SK-N-SH (cell line): ENCODE measurements at regions not wholly inside any gene's neighbourhood (a gene's known extent, or its start where the extent isn't known, plus 50 kb on each side); places are given as distances from the start of the nearest gene placed in this dataset.

Experiments used
- CTCF ChIA-PET: fragments of 300-600, 350-600 bp; formaldehyde crosslinking; extraction: SDS; loops from one replicate; lab custom pipeline; 2021; lab: Yijun Ruan, JAX
- POLR2A ChIA-PET: fragments of 350-600 bp; sonication (Branson Sonifier 250); formaldehyde crosslinking; extraction: SDS; loops from one replicate; lab custom pipeline; 2020; ENCODE audit warnings: antibody characterized with exemption, inconsistent platforms; lab: Yijun Ruan, JAX
- DNase-seq: peaks from one replicate; pipeline ENCODE4 v3.0.0; 2012
- H2AFZ ChIP-seq: fragments of 200-600 bp; sonication (generic); 2 replicates; pipeline ENCODE4 v1.8.1; 2016; ENCODE audit warnings: antibody characterized with exemption, mild to moderate bottlenecking, low read depth
- H3F3A ChIP-seq: fragments of 200-600 bp; sonication (generic); replicated peaks from 2 replicates; pipeline ENCODE3; 2016; ENCODE audit warnings: antibody characterized with exemption, mild to moderate bottlenecking; ENCODE audit not compliant: insufficient read depth
- H3K27ac ChIP-seq, 2 experiments: fragments of 200-500 bp in 1 of 2; fragments of 200-600 bp in 1 of 2; sonication (Bioruptor generic) in 1 of 2; sonication (generic), shearing (Covaris generic) in 1 of 2; 2 replicates each; pipeline versions ENCODE4 v1.5.1 to v1.6.1; 2014 to 2016; ENCODE audit warnings: low read depth in 2 of 2, inconsistent platforms in 1 of 2, low read length in 1 of 2, mild to moderate bottlenecking in 1 of 2, mixed read lengths in 1 of 2
- H3K27me3 ChIP-seq: fragments of 200-600 bp; sonication (generic), shearing (Covaris generic); 2 replicates; pipeline ENCODE4 v1.6.1; 2016; ENCODE audit warnings: mixed run types; ENCODE audit not compliant: insufficient read depth
- H3K36me3 ChIP-seq, 2 experiments: fragments of 200-500 bp in 1 of 2; fragments of 200-600 bp in 1 of 2; sonication (Bioruptor generic) in 1 of 2; sonication (generic) in 1 of 2; replicated peaks in 1 of 2; 2 replicates each; pipeline versions ENCODE3 to v1.5.1; 2014 to 2016; ENCODE audit warnings: low read length in 1 of 2, mild to moderate bottlenecking in 1 of 2; ENCODE audit not compliant: insufficient read depth in 2 of 2, control insufficient read depth in 1 of 2
- H3K4me1 ChIP-seq, 2 experiments: fragments of 200-500 bp in 1 of 2; fragments of 200-600 bp in 1 of 2; sonication (Bioruptor generic) in 1 of 2; sonication (generic), shearing (Covaris generic) in 1 of 2; 2 replicates each; pipeline versions ENCODE4 v1.5.1 to v1.6.1; 2014 to 2016; ENCODE audit warnings: low read depth in 1 of 2, low read length in 1 of 2, mixed run types in 1 of 2; ENCODE audit not compliant: insufficient read depth in 2 of 2, control insufficient read depth in 1 of 2
- H3K4me2 ChIP-seq: fragments of 200-600 bp; sonication (generic), shearing (Covaris generic); 2 replicates; pipeline ENCODE4 v1.6.1; 2017; ENCODE audit warnings: mixed run types
- H3K4me3 ChIP-seq, 2 experiments: fragments of 200-500 bp in 1 of 2; fragments of 200-600 bp in 1 of 2; sonication (Bioruptor generic) in 1 of 2; sonication (generic), shearing (Covaris generic) in 1 of 2; 2 replicates each; pipeline versions ENCODE4 v1.5.1 to v1.8.1; 2014 to 2016; ENCODE audit warnings: low read depth in 2 of 2, inconsistent platforms in 1 of 2, low read length in 1 of 2, mild to moderate bottlenecking in 1 of 2, mixed read lengths in 1 of 2, moderate library complexity in 1 of 2
- H3K79me2 ChIP-seq: fragments of 200-600 bp; sonication (generic); 2 replicates; pipeline ENCODE4 v1.8.1; 2017; ENCODE audit warnings: mild to moderate bottlenecking; ENCODE audit not compliant: insufficient read depth
- H3K9ac ChIP-seq: fragments of 200-600 bp; sonication (generic); 2 replicates; pipeline ENCODE4 v1.6.1; 2017; ENCODE audit warnings: mixed run types
- H3K9me2 ChIP-seq: fragments of 200-600 bp; sonication (generic); 2 replicates; pipeline ENCODE4 v1.6.1; 2017; ENCODE audit warnings: mixed run types
- H3K9me3 ChIP-seq: fragments of 200-600 bp; sonication (generic); 2 replicates; pipeline ENCODE4 v1.6.1; 2017; ENCODE audit warnings: mixed run types, mild to moderate bottlenecking, moderate library complexity
- H4K20me1 ChIP-seq: fragments of 200-600 bp; sonication (generic); 2 replicates; pipeline ENCODE4 v1.6.1; 2017; ENCODE audit warnings: mild to moderate bottlenecking, mixed run types; ENCODE audit not compliant: insufficient read depth
- ELF1 ChIP-seq: IDR thresholded peaks from 2 replicates; pipeline ENCODE4 v1.4.0; 2012
- EP300 ChIP-seq, 2 experiments: IDR thresholded peaks; 2 replicates each; pipeline versions ENCODE4 v1.4.0 to v1.6.1; 2012; ENCODE audit warnings: borderline replicate concordance in 1 of 2, low read depth in 1 of 2, low read length in 1 of 2
- EZH2phosphoT487 ChIP-seq: fragments of 200-600 bp; sonication (generic); IDR thresholded peaks from 2 replicates; pipeline ENCODE4 v1.6.1; 2017; ENCODE audit warnings: low read depth, mixed run types, mild to moderate bottlenecking, antibody characterized with exemption, moderate library complexity, borderline replicate concordance
- FOSL2 ChIP-seq: IDR thresholded peaks from 2 replicates; pipeline ENCODE4 v1.4.0; 2012; ENCODE audit warnings: low read depth, mild to moderate bottlenecking, moderate library complexity, borderline replicate concordance
- GABPA ChIP-seq: IDR thresholded peaks from 2 replicates; pipeline ENCODE4 v1.4.0; 2012; ENCODE audit warnings: low read depth, mild to moderate bottlenecking
- GATA2 ChIP-seq: sonication (generic); formaldehyde crosslinking; IDR thresholded peaks from 2 replicates; pipeline ENCODE4 v1.5.0; 2020; ENCODE audit warnings: mild to moderate bottlenecking, missing genetic modification reagents
- MEF2A ChIP-seq: IDR thresholded peaks from 2 replicates; pipeline ENCODE4 v1.4.0; 2012; ENCODE audit warnings: low read depth, borderline replicate concordance
- MXI1 ChIP-seq: IDR thresholded peaks from 2 replicates; pipeline ENCODE4 v1.6.1; 2012; ENCODE audit warnings: mild to moderate bottlenecking, low read depth, low read length, improper control_type of control experiment
- NFIC ChIP-seq: IDR thresholded peaks from 2 replicates; pipeline ENCODE4 v1.4.0; 2012; ENCODE audit warnings: borderline replicate concordance
- PBX3 ChIP-seq: IDR thresholded peaks from 2 replicates; pipeline ENCODE4; 2012
- POLR2AphosphoS5 ChIP-seq: IDR thresholded peaks from 2 replicates; pipeline ENCODE4 v1.6.1; 2012; ENCODE audit warnings: low read depth, low read length
- RAD21 ChIP-seq: IDR thresholded peaks from 2 replicates; pipeline ENCODE4 v1.6.1; 2012; ENCODE audit warnings: mild to moderate bottlenecking, low read length
- RCOR1 ChIP-seq: fragments of 150-350 bp; IDR thresholded peaks from 2 replicates; pipeline ENCODE4 v1.6.1; 2017; ENCODE audit warnings: antibody characterized with exemption, low read length
- RFX5 ChIP-seq: IDR thresholded peaks from 2 replicates; pipeline ENCODE4 v1.6.1; 2012; ENCODE audit warnings: mild to moderate bottlenecking, improper control_type of control experiment, low read length
- SMC3 ChIP-seq: IDR thresholded peaks from 2 replicates; pipeline ENCODE4 v1.6.1; 2012; ENCODE audit warnings: low read depth, low read length, improper control_type of control experiment
- YY1 ChIP-seq: IDR thresholded peaks from 2 replicates; pipeline ENCODE4 v1.4.0; 2012; ENCODE audit warnings: low read depth, mild to moderate bottlenecking
- WGBS: methylation state at CpG from one replicate; pipeline ENCODE4 v1.1.6; 2017; ENCODE audit warnings: low lambda C conversion rate; 5-methylcytosine and 5-hydroxymethylcytosine counted together
- TF ChIP-seq, protein P1 (sequence below): IDR thresholded peaks from 2 replicates; pipeline ENCODE4 v1.4.0; 2012; ENCODE audit warnings: low read depth
- TF ChIP-seq, protein P2 (sequence below): fragments of 200-600 bp; sonication (generic); IDR thresholded peaks from 2 replicates; pipeline ENCODE4 v1.6.1; 2017; ENCODE audit warnings: antibody characterized with exemption, mild to moderate bottlenecking, moderate library complexity
- TF ChIP-seq, protein P3 (sequence below): fragments of 150-350 bp; IDR thresholded peaks from 2 replicates; pipeline ENCODE4 v1.6.1; 2016; ENCODE audit warnings: mild to moderate bottlenecking, low read depth, low read length

DNA sequence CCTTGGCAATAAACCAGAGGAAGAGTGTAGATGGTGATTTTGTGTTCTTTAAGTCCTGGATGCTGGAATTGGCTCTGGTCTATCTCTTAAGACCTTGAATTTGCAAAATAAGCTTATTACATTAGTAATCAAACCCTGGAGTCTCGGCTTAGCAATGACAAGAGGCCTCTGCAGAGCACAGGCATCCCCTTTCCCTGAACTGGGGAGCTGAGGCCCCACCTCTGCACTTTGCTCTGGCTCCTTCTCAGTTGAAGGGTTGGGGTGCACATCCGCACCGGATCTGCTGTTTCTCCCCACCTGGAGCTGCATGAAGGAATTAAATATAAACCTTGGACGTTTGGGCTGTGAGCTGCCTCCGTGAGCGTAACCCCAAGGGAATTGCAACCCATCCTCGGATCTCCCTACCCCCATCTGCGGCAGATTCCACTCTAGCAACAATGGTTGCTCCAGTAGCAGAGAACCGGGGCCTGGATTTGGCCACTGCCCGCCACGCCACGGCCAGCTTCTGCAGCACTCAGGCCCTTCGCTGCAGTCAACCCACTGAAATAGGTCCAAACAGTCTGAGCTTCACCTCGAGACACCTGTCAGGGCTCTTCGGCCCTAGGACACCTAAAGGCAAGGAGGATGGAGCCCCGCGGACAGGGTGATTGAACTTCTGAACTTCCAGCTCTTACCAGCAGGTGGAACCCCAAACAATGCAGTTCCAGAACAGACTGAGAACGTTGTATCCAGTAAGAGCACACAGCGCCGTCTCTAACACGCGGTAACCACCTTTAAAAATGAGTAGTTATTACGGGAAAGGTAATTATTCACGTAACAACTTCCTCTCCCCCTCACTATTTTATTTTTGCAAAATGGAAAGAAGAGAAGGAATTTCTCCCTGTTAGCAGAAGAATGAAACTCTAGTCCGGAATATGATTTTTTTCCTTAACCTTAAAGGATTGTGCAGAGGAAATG, 54.8 kb upstream of the CAPRIN1 start:
- Histone ChIP-seq H3K27me3 (peaks cover 14% of the 10 kb centered on the region; the same call in 1 of the 2 replicates), H3K4me1 (peaks cover 6 to 30% of the 10 kb centered on the region in 2 experiments; a peak in 2 of 4 replicates), H4K20me1 (no peaks in the 10 kb centered on the region), H3K36me3 (no peaks in the 10 kb centered on the region), H3K27ac (no peak overlapping the region), H3K9ac (no peak overlapping the region), H2AFZ (no peak overlapping the region), H3F3A (no peaks in the 10 kb centered on the region), H3K79me2 (no peaks in the 10 kb centered on the region), H3K9me3 (no peaks in the 10 kb centered on the region), H3K4me3 (no peak overlapping the region), H3K9me2 (no peaks in the 10 kb centered on the region), H3K4me2 (0 out of 2 replicates have a peak overlapping the region, but pooled peaks have one; percentile 12)
- 28% methylated on average over 21 of the region's 25 CpGs for WGBS
- CTCF ChIA-PET, result interaction anchor here (0.6 to 3.3 kb wide), 60 partner anchors 9 to 512 kb away, joined by 3 to 36 read pairs (median 4); partner anchors contain the start of genes CAPRIN1 and NAT10
- peak; percentile 80 for DNase-seq
- TF ChIP-seq MXI1 (peak; percentile 74), POLR2AphosphoS5 (no peak), SMC3 (peak; percentile 85), RCOR1 (no peak), FOSL2 (no peak), ELF1 (no peak), RAD21 (peak; percentile 84), NFIC (no peak)
- TF ChIP-seq, protein P1, sequence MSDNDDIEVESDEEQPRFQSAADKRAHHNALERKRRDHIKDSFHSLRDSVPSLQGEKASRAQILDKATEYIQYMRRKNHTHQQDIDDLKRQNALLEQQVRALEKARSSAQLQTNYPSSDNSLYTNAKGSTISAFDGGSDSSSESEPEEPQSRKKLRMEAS, result peak; percentile 71
- TF ChIP-seq, protein P2, sequence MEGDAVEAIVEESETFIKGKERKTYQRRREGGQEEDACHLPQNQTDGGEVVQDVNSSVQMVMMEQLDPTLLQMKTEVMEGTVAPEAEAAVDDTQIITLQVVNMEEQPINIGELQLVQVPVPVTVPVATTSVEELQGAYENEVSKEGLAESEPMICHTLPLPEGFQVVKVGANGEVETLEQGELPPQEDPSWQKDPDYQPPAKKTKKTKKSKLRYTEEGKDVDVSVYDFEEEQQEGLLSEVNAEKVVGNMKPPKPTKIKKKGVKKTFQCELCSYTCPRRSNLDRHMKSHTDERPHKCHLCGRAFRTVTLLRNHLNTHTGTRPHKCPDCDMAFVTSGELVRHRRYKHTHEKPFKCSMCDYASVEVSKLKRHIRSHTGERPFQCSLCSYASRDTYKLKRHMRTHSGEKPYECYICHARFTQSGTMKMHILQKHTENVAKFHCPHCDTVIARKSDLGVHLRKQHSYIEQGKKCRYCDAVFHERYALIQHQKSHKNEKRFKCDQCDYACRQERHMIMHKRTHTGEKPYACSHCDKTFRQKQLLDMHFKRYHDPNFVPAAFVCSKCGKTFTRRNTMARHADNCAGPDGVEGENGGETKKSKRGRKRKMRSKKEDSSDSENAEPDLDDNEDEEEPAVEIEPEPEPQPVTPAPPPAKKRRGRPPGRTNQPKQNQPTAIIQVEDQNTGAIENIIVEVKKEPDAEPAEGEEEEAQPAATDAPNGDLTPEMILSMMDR, result peak; percentile 79
- POLR2A ChIA-PET, result no interaction called here

DNA sequence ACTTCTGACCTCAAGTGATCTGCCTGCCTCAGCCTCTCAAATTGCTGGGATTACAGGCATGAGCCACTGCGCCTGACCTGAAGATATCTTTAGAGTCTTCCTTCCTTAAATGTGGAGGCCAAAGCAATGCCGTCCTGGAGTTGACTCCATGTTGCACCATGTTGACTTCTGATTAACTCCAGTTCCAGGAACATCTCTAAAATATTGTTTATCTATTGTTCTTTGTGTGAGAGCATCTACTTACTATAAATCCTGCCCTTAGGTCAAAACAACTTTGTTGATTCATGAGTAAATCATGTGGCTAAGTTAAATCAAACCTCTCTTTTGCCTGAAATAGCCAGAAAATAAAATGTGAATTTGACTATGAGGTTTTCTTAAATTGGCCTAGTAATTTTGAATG, 56.6 kb upstream of the CAPRIN1 start:
- no peak overlapping the region for H2AFZ ChIP-seq
- H3K27me3 ChIP-seq, result peaks cover 7% of the 10 kb centered on the region; the same call in 1 of the 2 replicates
- no peak overlapping the region for H3K9ac ChIP-seq
- no peaks in the 10 kb centered on the region for H3K36me3 ChIP-seq
- H3K9me3 ChIP-seq, result no peaks in the 10 kb centered on the region
- peaks cover 6 to 30% of the 10 kb centered on the region in 2 experiments; a peak in 2 of 4 replicates for H3K4me1 ChIP-seq
- ChIA-PET POLR2A (no interaction called here), CTCF (interaction anchor here (0.6 kb wide), 1 partner anchor 120 kb away, joined by 3 read pairs; no protein-coding TSS in a partner anchor)
- H3K27ac ChIP-seq, result no peak overlapping the region
- no peaks in the 10 kb centered on the region for H3K79me2 ChIP-seq
- no peak for DNase-seq
- H3K4me3 ChIP-seq, result no peak overlapping the region
- WGBS, result 73% methylated on average over 2 of the region's 2 CpGs
- no peak overlapping the region for H3K4me2 ChIP-seq
- TF ChIP-seq FOSL2 (no peak), YY1 (no peak), MEF2A (no peak), POLR2AphosphoS5 (no peak), RCOR1 (no peak), GATA2 (no peak), EP300 (IDR thresholded peaks at IDR 0.05; ENCODE audit: borderline replicate concordance in 1 of 2, low read depth in 1 of 2, low read length in 1 of 2) (no peak), NFIC (no peak), EZH2phosphoT487 (no peak), PBX3 (no peak), SMC3 (no peak), RFX5 (no peak), GABPA (no peak)
- TF ChIP-seq, protein P3, sequence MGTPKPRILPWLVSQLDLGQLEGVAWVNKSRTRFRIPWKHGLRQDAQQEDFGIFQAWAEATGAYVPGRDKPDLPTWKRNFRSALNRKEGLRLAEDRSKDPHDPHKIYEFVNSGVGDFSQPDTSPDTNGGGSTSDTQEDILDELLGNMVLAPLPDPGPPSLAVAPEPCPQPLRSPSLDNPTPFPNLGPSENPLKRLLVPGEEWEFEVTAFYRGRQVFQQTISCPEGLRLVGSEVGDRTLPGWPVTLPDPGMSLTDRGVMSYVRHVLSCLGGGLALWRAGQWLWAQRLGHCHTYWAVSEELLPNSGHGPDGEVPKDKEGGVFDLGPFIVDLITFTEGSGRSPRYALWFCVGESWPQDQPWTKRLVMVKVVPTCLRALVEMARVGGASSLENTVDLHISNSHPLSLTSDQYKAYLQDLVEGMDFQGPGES, result no peak
- TF ChIP-seq, protein P2, result no peak
- H3K9me2 ChIP-seq, result no peaks in the 10 kb centered on the region
- no peaks in the 10 kb centered on the region for H3F3A ChIP-seq
- H4K20me1 ChIP-seq, result no peaks in the 10 kb centered on the region
